Fibroblast of gingiva (primary cell): ENCODE measurements at regions not wholly inside any gene's neighbourhood (a gene's known extent, or its start where the extent isn't known, plus 50 kb on each side); places are given as distances from the start of the nearest gene placed in this dataset.
"Not testable (repeated sequence)": the region's sequence is repeated elsewhere in the genome, so short reads cannot be mapped to it uniquely, and the experiment has no call there.

ENCODE experiments used
- DNase-seq: peaks from one replicate; pipeline ENCODE4 v3.0.0-alpha.2; 2011; ENCODE audit warnings: low read depth

DNA sequence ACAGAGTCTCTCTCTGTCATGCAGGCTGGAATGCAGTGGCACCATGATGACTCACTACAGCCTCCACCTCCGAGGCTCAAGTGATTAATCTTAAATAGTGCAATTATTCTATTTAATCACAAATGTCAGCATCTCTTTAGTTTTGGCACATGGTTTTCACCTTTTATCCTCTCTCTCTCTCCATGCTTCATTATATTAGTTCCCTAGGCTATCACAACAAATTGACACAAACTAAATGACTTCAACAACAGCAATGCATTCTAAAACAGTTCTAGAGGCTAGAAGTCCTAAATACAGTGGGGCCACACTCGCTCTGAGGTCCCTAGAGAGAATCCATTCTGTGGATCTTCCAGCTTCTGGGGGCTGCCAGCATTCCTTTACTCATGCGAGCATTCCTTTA, 178.2 kb upstream of the ZNG1F start:
- DNase-seq = not testable (repeated sequence)

- not testable (repeated sequence) for DNase-seq
Observed at GRCh38 chr9:41361790-41362189, 172.7 kb upstream of the ZNG1F start.

DNA sequence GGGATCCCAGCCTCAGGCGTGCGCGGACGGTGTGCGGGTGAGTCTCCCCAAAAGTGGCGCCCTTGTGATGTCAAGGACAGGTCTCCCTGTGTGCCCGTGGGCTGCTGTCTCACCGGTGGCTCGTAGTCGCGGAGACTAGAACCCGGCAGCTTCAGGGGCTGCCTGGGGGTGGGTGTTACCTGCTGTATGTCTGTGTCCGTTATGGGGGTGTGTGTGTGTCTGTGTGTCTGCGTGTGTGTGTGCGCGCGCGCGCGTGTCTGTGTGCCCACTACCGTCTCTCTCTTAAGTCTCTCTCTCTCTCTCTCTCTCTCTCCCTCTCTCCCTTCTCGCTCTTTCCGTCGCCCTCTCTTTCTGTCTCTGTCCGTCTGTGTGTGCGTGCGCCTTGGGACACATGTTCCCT, 170.0 kb upstream of the ZNG1F start:
- DNase-seq = peak; percentile 56

GRCh38 chr9:41358682-41359081, 169.6 kb upstream of the ZNG1F start:
- peak; percentile 61 for DNase-seq

DNA sequence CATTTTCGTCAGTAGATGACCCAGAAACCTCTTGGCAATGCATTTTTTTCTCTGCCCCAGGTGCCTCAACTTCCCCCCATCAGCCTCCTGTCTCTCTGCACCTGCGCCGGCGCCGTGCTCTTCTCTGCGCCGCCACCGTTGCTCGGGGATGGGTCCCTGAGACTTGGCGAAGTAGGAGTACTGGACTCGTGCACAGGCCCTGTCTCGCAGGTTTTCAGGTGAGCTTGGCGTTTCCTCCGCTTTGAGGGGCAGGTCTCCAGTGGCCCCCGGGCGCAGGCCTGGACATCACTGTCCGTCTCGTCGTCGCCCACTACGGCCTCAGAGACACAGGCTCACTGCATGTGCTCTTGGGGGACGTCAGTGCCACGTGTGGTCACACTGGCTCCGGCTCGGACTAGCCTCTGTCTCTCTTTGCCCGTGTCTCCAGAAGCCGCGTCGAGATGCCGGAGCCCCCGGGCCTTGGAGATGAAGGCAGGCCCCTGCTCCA, 168.8 kb upstream of the ZNG1F start:
- DNase-seq = not testable (repeated sequence)

DNA sequence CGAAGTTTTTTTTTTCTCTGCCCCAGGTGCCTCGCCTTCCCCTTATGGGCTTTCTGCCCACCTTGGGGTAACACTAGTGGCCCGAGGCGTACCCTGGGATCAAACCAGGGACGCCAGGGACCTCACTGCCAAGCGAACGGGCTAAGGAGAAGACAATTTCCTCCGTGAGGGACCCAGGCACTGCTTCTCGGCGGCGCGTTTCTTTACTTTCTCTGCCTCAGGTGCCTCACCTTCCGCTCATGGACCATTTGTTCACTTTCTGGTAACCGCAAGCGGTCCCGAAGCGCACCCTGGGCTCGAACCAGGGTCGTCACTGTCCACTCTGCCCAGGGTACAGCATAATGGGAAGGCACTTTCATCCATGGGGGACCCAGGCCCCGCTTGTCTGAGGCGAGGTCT, 168.2 kb upstream of the ZNG1F start:
- not testable (repeated sequence) for DNase-seq

GRCh38 chr9:41356588-41357349, 167.7 kb upstream of the ZNG1F start:
- DNase-seq = peak; percentile 58

- DNase-seq = not testable (repeated sequence)
Observed at GRCh38 chr9:41355712-41356450, 166.8 kb upstream of the ZNG1F start.

DNA sequence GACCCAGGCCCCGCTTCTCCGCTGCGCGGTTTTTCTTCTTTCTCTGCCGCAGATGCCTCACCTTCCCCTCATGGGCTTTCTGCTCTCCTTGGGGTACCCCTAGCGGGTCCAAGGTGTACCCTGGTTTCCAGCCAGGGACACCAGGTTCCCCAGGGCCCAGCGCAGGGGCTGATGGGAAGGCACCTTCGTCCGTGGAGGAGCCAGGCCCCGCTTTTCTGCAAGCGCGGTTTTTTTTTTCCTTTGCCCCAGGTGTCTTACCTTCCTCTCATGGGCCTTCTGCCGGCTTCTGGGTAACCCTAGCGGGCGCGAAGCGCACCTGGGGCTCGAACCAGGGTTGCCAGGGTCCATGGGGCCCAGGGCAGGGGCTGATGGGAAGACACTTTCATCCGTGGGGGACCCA, 165.9 kb upstream of the ZNG1F start:
- not testable (repeated sequence) for DNase-seq

- not testable (repeated sequence) for DNase-seq
Observed at GRCh38 chr9:41354060-41354934, 165.2 kb upstream of the ZNG1F start.

DNA sequence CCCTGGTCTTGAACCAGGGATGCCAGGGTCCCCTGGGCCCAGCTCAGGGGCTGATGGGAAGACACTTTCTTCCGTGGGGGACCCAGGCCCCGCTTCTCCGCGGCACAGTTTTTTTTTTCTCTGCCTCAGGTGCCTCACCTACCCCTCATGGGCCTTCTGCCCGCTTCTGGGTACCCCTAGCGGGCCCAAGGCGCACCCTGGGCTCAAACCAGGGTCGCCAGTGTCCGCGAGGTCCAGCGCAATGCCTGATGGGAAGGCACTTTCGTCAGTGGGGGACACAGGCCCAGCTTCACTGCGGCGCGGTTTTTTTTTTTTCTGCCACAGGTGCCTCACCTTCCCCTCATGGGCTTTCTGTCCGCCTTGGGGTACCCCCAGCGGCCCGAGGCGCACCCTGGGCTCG, 163.9 kb upstream of the ZNG1F start:
- not testable (repeated sequence) for DNase-seq

DNA sequence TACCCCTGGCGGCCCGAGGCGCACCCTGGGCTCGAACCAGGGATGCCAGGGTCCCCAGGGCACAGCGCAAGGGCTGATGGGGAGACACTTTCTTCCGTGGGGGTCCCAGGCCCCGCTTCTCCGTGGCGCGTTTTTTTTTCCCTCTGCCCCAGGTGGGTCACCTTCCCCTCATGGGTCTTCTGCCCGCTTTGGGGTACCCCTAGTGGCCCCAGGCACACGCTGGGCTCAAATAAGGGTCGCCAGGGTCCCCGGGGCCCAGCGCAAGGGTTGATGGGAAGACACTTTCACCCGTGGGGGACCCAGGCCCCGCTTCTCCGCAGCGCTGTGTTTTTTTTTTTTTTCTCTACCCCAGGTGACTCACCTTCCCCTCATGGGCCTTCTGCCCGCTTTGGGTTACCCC, 163.3 kb upstream of the ZNG1F start:
- DNase-seq = not testable (repeated sequence)

- DNase-seq = not testable (repeated sequence)
Observed at GRCh38 chr9:41347893-41348292, 158.8 kb upstream of the ZNG1F start.

DNA sequence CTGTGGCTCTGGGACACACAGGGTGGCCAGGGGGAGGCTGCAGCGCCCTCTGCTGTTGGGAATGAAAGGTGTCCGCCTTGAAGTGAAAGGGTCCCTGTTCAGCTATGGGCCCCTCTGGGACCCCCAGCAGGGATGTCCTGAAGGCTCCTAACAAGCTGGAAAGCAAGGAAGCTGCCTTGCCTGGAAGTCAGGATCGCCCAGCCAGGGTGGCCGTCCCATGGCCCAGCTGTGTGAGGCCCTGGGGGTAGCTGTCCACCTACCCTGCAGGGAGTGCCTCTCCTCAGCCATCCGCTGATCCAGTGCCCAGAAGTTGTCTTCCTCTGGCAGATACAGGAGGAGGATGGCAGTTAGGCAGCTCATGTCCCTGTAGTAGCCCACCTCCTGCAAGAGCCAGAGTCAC, 143.4 kb upstream of the ZNG1F start:
- DNase-seq = not testable (repeated sequence)

GRCh38 chr9:41321277-41321676, 132.2 kb upstream of the ZNG1F start:
- not testable (repeated sequence) for DNase-seq

- DNase-seq = not testable (repeated sequence)
Observed at GRCh38 chr9:41308953-41309352, 119.8 kb upstream of the ZNG1F start.

- not testable (repeated sequence) for DNase-seq
Observed at GRCh38 chr9:41285744-41286143, 96.6 kb upstream of the ZNG1F start.

- DNase-seq = not testable (repeated sequence)
Observed at GRCh38 chr9:41280299-41281238, 91.5 kb upstream of the ZNG1F start.

DNA sequence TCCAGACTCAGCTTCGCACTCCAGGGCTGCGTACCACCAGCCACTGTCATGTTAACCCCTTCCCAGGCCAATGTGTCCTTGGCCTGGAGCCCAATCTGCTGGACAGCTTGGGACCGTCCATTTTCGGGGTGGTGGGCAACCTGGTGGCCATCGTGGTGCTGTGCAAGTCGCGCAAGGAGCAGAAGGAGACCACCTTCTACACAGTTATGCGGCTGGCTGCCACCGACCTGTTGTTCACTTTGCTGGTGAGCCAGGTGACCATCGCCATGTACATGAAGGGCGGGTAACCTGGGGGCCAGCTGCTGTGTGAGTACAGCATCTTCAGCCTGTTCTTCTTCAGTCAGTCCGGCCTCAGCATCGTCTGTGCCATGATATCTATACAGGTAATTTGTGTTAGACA, 90.3 kb upstream of the ZNG1F start:
- DNase-seq = not testable (repeated sequence)

GRCh38 chr9:41279033-41279432, 89.9 kb upstream of the ZNG1F start:
- DNase-seq = not testable (repeated sequence)
